Esophagus (tissue), 2 donors: ENCODE measurements at regions not wholly inside any gene's neighbourhood (a gene's known extent, or its start where the extent isn't known, plus 50 kb on each side); places are given as distances from the start of the nearest gene placed in this dataset.

Source experiments
- H3K27ac ChIP-seq, 2 donors: one replicate each; pipeline ENCODE4 v1.5.1; 2013; ENCODE audit warnings: low read depth in 2 of 2, mild to moderate bottlenecking in 2 of 2, inconsistent platforms in 1 of 2, low read length in 1 of 2, moderate library complexity in 1 of 2
- H3K27me3 ChIP-seq, 2 donors: one replicate each; pipeline ENCODE4 v1.6.1; 2013; ENCODE audit warnings: low read length in 2 of 2, control low read depth in 1 of 2, mild to moderate bottlenecking in 1 of 2; ENCODE audit not compliant: insufficient read depth in 2 of 2, control insufficient read depth in 1 of 2
- H3K36me3 ChIP-seq, 2 donors: one replicate each; pipeline ENCODE4 v1.6.1; 2013; ENCODE audit warnings: low read length in 1 of 2; ENCODE audit not compliant: control insufficient read depth in 2 of 2, insufficient read depth in 2 of 2
- H3K4me1 ChIP-seq, 2 donors: one replicate each; pipeline ENCODE4 v1.6.1; 2013; ENCODE audit warnings: low read length in 1 of 2; ENCODE audit not compliant: control insufficient read depth in 2 of 2, insufficient read depth in 2 of 2
- H3K4me3 ChIP-seq, 2 donors: one replicate each; pipeline ENCODE4 v1.5.1; 2013; ENCODE audit warnings: low read length in 2 of 2, mild to moderate bottlenecking in 2 of 2, low read depth in 1 of 2, moderate library complexity in 1 of 2
- H3K9me3 ChIP-seq, 2 donors: one replicate each; pipeline ENCODE4 v1.6.1; 2013; ENCODE audit warnings: mild to moderate bottlenecking in 2 of 2, low read depth in 1 of 2, low read length in 1 of 2, moderate library complexity in 1 of 2; ENCODE audit not compliant: control insufficient read depth in 2 of 2, insufficient read depth in 1 of 2
- WGBS, 2 donors: extraction: QIAGEN DNeasy Blood & Tissue Kit; methylation state at CpG; one replicate each; pipeline ENCODE4 v1.1.7; 2013; 5-methylcytosine and 5-hydroxymethylcytosine counted together
- donor health status: healthy with polysubstance abuse.
- donor health status: Bipolar disorder and iron deficiency.

DNA sequence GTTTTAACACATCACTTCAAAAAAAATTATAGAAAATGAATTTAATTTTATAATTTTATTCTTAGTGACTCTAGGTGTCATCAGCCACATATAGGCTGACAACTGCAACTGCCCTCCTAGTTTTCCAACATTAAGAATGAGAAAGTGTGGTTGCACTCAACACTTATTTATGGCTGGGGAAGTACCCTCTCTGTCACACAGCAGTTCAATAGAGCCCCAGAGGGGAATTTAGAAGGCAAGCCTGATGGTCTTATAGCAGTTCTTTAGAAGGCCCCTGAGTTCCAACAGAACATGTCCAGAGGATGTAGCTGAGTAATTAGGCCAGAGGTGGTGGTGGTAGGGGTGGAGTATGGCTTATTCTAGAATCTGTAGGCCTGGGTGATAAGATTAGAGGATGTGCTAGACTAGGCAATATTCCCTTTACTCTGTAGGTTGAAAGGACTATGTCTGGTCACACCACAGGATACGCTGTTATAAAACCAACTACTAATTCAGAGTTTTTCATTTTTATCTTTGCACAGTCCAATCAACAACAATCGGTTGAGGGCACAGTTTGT is 226.5 kb upstream of the CITED2 start:
- no peak overlapping the region for H3K27ac ChIP-seq
- WGBS, 2 donors = 84 to 85% methylated on average over 2 of the region's 2 CpGs
- H3K36me3 ChIP-seq = no peaks in the 10 kb centered on the region
- H3K4me1 ChIP-seq = no peaks in the 10 kb centered on the region
- H3K27me3 ChIP-seq = no peaks in the 10 kb centered on the region
- H3K4me3 ChIP-seq = no peak overlapping the region
- no peaks in the 10 kb centered on the region for H3K9me3 ChIP-seq

DNA sequence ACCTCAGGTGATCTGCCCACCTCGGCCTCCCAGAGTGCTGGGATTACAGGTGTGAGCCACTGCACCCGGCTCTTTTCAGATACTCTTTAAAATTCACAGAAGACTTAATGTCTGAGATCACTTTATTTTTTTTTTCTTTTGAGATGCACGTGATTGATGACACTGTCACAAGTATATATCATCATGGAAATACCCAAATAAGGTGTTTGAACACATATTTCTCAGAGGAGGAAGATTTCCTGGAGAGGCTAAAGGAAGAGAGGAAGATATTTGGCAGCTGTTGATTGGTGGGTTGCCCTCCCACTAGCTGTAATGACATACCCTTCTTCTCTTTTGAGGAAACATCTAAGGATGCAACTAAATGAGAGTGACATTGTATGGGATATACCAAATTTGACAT is 225.9 kb upstream of the CITED2 start:
- 86 to 89% methylated on average over 3 of the region's 3 CpGs for WGBS, 2 donors

DNA sequence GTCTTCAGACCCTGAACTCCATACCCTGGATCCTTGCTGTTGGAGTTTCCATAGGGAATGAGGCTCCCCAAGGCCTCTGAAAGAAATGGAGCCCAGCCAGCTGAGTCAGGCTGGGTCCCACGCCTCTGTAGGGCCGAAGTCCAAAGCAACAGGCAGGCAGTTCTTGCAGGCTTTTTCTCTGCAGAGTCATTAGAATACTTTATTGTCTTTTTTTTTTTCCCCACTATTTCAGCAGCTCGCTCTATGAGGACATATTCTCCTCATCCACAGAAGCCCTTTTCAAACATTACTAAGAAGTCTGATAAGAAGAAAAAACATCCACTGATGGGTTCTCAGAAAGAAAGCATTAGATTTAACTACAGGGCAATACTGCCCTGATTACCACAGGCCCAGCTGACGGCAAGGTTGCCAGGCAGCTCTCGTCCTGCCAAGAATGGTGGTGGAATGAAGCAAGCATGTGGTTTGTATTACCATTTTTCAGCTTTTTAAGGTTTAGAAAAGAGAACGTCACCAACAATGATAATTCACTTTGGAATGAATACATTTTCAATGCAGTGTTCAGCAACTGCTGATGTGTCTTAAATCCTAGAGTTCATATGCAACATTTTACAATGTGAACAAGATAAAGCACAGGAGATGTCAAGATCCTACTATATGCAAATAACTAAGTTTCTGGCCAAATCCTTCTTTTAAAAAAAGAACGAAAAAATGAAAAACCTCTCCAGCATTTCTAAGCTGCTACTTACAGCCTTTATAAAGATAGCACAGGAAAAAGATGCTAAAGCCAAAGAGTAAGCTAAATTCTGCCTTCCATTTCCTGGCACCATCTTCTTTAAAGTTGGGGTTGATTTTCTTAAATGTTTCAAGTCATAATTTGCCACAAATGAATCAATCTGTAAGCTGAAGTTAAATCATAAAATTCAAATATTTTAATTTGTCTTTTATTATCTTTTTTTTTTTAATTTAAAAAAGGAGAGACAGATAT is 223.6 kb upstream of the CITED2 start:
- peak overlapping the region; percentile 46 to 84 for H3K27ac ChIP-seq
- 24 to 26% methylated on average over 7 of the region's 7 CpGs for WGBS, 2 donors

More for the DNA sequence above, 225.9 kb upstream of the CITED2 start:
- no peaks in the 10 kb centered on the region for H3K36me3 ChIP-seq
- no peak overlapping the region for H3K4me3 ChIP-seq
- H3K27ac ChIP-seq = no peak overlapping the region
- no peaks in the 10 kb centered on the region for H3K9me3 ChIP-seq
- H3K4me1 ChIP-seq = no peaks in the 10 kb centered on the region
- no peaks in the 10 kb centered on the region for H3K27me3 ChIP-seq

GRCh38 chr6:139597087-139597763 is 222.8 kb upstream of the CITED2 start:
- 61 to 63% methylated on average over 1 of the region's 1 CpG for WGBS, 2 donors
- peak overlapping the region; percentile 46 to 84 for H3K27ac ChIP-seq
- H3K4me3 ChIP-seq = no peak overlapping the region
- H3K9me3 ChIP-seq = no peaks in the 10 kb centered on the region
- no peaks in the 10 kb centered on the region for H3K4me1 ChIP-seq
- H3K36me3 ChIP-seq = no peaks in the 10 kb centered on the region
- H3K27me3 ChIP-seq = no peaks in the 10 kb centered on the region

More for the DNA sequence above, 223.6 kb upstream of the CITED2 start:
- no peak overlapping the region for H3K4me3 ChIP-seq
- H3K9me3 ChIP-seq = no peaks in the 10 kb centered on the region
- no peaks in the 10 kb centered on the region for H3K36me3 ChIP-seq
- no peaks in the 10 kb centered on the region for H3K27me3 ChIP-seq
- H3K4me1 ChIP-seq = no peaks in the 10 kb centered on the region

GRCh38 chr6:139595183-139595582 is 220.7 kb upstream of the CITED2 start:
- no peak overlapping the region for H3K4me3 ChIP-seq
- H3K36me3 ChIP-seq = no peaks in the 10 kb centered on the region
- H3K27me3 ChIP-seq = no peaks in the 10 kb centered on the region
- no peak overlapping the region for H3K27ac ChIP-seq
- no peaks in the 10 kb centered on the region for H3K9me3 ChIP-seq
- WGBS, 2 donors = 63 to 74% methylated on average over 3 of the region's 3 CpGs
- no peaks in the 10 kb centered on the region for H3K4me1 ChIP-seq

DNA sequence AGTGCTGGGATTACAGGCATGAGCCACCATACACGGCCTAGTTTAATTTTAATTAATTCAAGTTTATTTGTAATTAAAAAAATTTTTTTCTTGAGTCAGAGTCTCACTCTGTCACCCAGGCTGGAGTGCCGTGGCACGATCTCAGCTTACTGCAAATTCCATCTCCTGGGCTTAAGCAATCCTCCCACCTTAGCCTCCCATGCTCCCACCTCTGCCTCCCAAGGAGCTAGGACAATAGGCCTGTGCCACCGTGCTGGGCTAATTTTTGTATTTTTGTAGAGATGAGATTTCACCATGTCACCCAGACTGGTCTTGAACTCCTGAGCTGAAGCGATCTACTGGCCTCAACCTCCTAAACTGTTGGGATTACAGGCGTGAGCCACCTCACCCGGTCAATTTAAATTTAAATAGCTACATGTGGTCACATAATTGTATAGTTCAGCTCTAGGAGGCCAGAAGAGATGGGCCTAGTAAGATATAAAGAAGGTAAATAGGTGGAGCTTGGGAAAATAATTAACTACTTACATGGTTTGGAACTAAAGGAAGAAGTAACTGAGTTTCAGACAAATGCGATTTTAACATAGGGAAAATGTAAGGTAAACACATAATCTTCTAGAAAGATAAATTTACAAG is 220.0 kb upstream of the CITED2 start:
- Histone ChIP-seq H3K9me3 (no peaks in the 10 kb centered on the region), H3K27ac (no peak overlapping the region)

GRCh38 chr6:139593081-139593480 is 218.6 kb upstream of the CITED2 start:
- Histone ChIP-seq H3K4me3 (no peak overlapping the region), H3K27me3 (no peaks in the 10 kb centered on the region), H3K36me3 (no peaks in the 10 kb centered on the region), H3K4me1 (no peaks in the 10 kb centered on the region), H3K9me3 (no peaks in the 10 kb centered on the region), H3K27ac (peak overlapping the region in 1 of 2 donors; percentile 30)
- 76 to 84% methylated on average over 3 of the region's 3 CpGs for WGBS, 2 donors

More for the DNA sequence above, 220.0 kb upstream of the CITED2 start:
- no peaks in the 10 kb centered on the region for H3K4me1 ChIP-seq
- H3K27me3 ChIP-seq = no peaks in the 10 kb centered on the region
- no peaks in the 10 kb centered on the region for H3K36me3 ChIP-seq
- H3K4me3 ChIP-seq = no peak overlapping the region
- WGBS, 2 donors = 88 to 89% methylated on average over 8 of the region's 8 CpGs

DNA sequence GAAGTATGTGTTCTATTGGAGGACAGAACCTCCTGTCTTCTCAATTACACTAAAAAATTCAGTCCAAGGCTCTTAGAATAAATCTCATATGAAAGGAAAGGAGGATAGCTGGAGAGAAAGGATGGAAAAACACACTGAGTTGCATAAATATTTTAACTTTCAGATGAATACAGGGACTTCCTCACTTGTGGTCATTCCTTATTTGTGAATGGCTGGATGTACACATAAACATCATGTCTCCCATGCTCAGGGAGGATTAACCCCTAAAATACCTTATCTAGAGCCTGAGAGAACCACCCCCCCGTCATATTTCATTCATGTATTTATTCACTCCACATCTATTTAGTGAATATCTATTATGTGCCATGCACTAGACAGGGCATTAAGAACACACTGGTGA is 217.6 kb upstream of the CITED2 start:
- Histone ChIP-seq H3K9me3 (no peaks in the 10 kb centered on the region), H3K4me3 (no peak overlapping the region), H3K27ac (no peak overlapping the region), H3K36me3 (no peaks in the 10 kb centered on the region), H3K27me3 (no peaks in the 10 kb centered on the region), H3K4me1 (no peaks in the 10 kb centered on the region)
- WGBS, 2 donors = 76 to 89% methylated on average over 1 of the region's 1 CpG

GRCh38 chr6:139591075-139591865 is 216.8 kb upstream of the CITED2 start:
- 50 to 65% methylated on average over 4 of the region's 4 CpGs for WGBS, 2 donors
- Histone ChIP-seq H3K4me1 (no peaks in the 10 kb centered on the region), H3K27me3 (no peaks in the 10 kb centered on the region), H3K36me3 (no peaks in the 10 kb centered on the region), H3K4me3 (no peak overlapping the region), H3K27ac (no peak overlapping the region), H3K9me3 (no peaks in the 10 kb centered on the region)
